WTC11 (cell line): ENCODE measurements at regions not wholly inside any gene's neighbourhood (a gene's known extent, or its start where the extent isn't known, plus 50 kb on each side); places are given as distances from the start of the nearest gene placed in this dataset.

Experiments
- ATAC-seq: fragments of 200-7000 bp; cut with Tn5 transposase; 2 replicates; pipeline ENCODE4 v1.10.0; 2021; ENCODE audit warnings: mild to moderate bottlenecking, moderate library complexity
- CTCF ChIA-PET: fragments of 300-600 bp; sonication (Branson Sonifier 250); formaldehyde crosslinking; loops from one replicate; lab custom pipeline; 2021; ENCODE audit warnings: antibody characterized with exemption; lab: Charles Lee
- POLR2A ChIA-PET: fragments of 350-600 bp; sonication (Branson Sonifier 250); formaldehyde crosslinking; loops from one replicate; lab custom pipeline; 2021; ENCODE audit warnings: antibody characterized with exemption; lab: Charles Lee
- DNase-seq: peaks from one replicate; pipeline ENCODE4 v3.0.0; 2021; ENCODE audit warnings: low spot score
- H3K27ac Mint-ChIP-seq: 2 replicates; pipeline ENCODE4 v1.8.0; 2021; ENCODE audit warnings: mixed read lengths
- H3K27me3 Mint-ChIP-seq: 2 replicates; pipeline ENCODE4 v1.8.0; 2021; ENCODE audit warnings: low read depth, mild to moderate bottlenecking, moderate library complexity, mixed read lengths
- H3K36me3 Mint-ChIP-seq: 2 replicates; pipeline ENCODE4 v1.8.0; 2021; ENCODE audit warnings: mixed read lengths
- H3K4me1 Mint-ChIP-seq: 2 replicates; pipeline ENCODE4 v1.8.0; 2022; ENCODE audit warnings: mixed read lengths
- H3K4me3 Mint-ChIP-seq: 2 replicates; pipeline ENCODE4 v1.8.0; 2021; ENCODE audit warnings: mild to moderate bottlenecking, moderate library complexity, mixed read lengths
- H3K9me3 Mint-ChIP-seq: 2 replicates; pipeline ENCODE4 v1.8.0; 2021; ENCODE audit warnings: mixed read lengths
- ARID4B ChIP-seq: sonication (generic); formaldehyde crosslinking; IDR thresholded peaks from 2 replicates; pipeline ENCODE4 v1.8.0; 2023; ENCODE audit warnings: missing genetic modification reagents, mild to moderate bottlenecking, borderline replicate concordance
- CREM ChIP-seq: sonication (generic); formaldehyde crosslinking; IDR thresholded peaks from 2 replicates; pipeline ENCODE4 v1.8.1; 2022; ENCODE audit warnings: mild to moderate bottlenecking, missing genetic modification reagents, moderate library complexity
- CTCF ChIP-seq: fragments of 200-600 bp; IDR thresholded peaks from 2 replicates; pipeline ENCODE4 v1.8.0; 2022; ENCODE audit warnings: antibody characterized with exemption
- E2F1 ChIP-seq: sonication (generic); formaldehyde crosslinking; IDR thresholded peaks from 2 replicates; pipeline ENCODE4 v1.8.0; 2022; ENCODE audit warnings: mild to moderate bottlenecking, missing genetic modification reagents
- ESRRA ChIP-seq: sonication (generic); formaldehyde crosslinking; IDR thresholded peaks from 2 replicates; pipeline ENCODE4 v1.8.1; 2022; ENCODE audit warnings: mild to moderate bottlenecking, missing genetic modification reagents, borderline replicate concordance
- FOXK1 ChIP-seq: sonication (generic); formaldehyde crosslinking; IDR thresholded peaks from 2 replicates; pipeline ENCODE4 v1.8.0; 2022; ENCODE audit warnings: mild to moderate bottlenecking, moderate library complexity, missing genetic modification reagents
- FOXP1 ChIP-seq: sonication (generic); formaldehyde crosslinking; IDR thresholded peaks from 2 replicates; pipeline ENCODE4 v1.8.0; 2022; ENCODE audit warnings: missing genetic modification reagents, mild to moderate bottlenecking, moderate library complexity, borderline replicate concordance
- GRHL2 ChIP-seq: fragments of 250-450 bp; sonication (Bioruptor Pico); IDR thresholded peaks from 2 replicates; pipeline ENCODE4 v1.8.0; 2022; ENCODE audit warnings: mild to moderate bottlenecking, moderate library complexity; ENCODE audit not compliant: insufficient replicate concordance, severe bottlenecking
- HMGA2 ChIP-seq: fragments of 250-450 bp; sonication (Bioruptor Pico); IDR thresholded peaks from 2 replicates; pipeline ENCODE4 v1.4.0; 2021; ENCODE audit warnings: mild to moderate bottlenecking, moderate library complexity
- JUN ChIP-seq: sonication (generic); formaldehyde crosslinking; IDR thresholded peaks from 2 replicates; pipeline ENCODE4 v1.8.0; 2023; ENCODE audit warnings: mild to moderate bottlenecking, missing genetic modification reagents
- MLX ChIP-seq: sonication (generic); formaldehyde crosslinking; IDR thresholded peaks from 2 replicates; pipeline ENCODE4 v1.8.1; 2023; ENCODE audit warnings: mild to moderate bottlenecking, missing genetic modification reagents, moderate library complexity
- PRRX2 ChIP-seq: fragments of 250-450 bp; sonication (Bioruptor Pico); IDR thresholded peaks from 2 replicates; pipeline ENCODE4 v1.8.0; 2021; ENCODE audit warnings: mild to moderate bottlenecking
- SMAD3 ChIP-seq: sonication (generic); formaldehyde crosslinking; IDR thresholded peaks from 2 replicates; pipeline ENCODE4 v1.8.0; 2022; ENCODE audit warnings: missing genetic modification reagents, mild to moderate bottlenecking, borderline replicate concordance
- SP1 ChIP-seq: sonication (generic); formaldehyde crosslinking; conservative IDR thresholded peaks from 2 replicates; pipeline ENCODE4 v1.8.1; 2022; ENCODE audit warnings: missing genetic modification reagents
- STAT6 ChIP-seq: sonication (generic); formaldehyde crosslinking; conservative IDR thresholded peaks from 2 replicates; pipeline ENCODE4 v1.8.1; 2023; ENCODE audit warnings: mild to moderate bottlenecking, low read depth, missing genetic modification reagents, moderate library complexity
- ZBTB21 ChIP-seq: sonication (generic); formaldehyde crosslinking; IDR thresholded peaks from 2 replicates; pipeline ENCODE4 v1.8.1; 2023; ENCODE audit warnings: mild to moderate bottlenecking, missing genetic modification reagents, borderline replicate concordance
- ZNF121 ChIP-seq: sonication (generic); formaldehyde crosslinking; IDR thresholded peaks from 2 replicates; pipeline ENCODE4 v1.8.0; 2023; ENCODE audit warnings: missing genetic modification reagents
- ZNF281 ChIP-seq: sonication (generic); formaldehyde crosslinking; IDR thresholded peaks from 2 replicates; pipeline ENCODE4 v1.8.0; 2023; ENCODE audit warnings: mild to moderate bottlenecking, missing genetic modification reagents
- ZNF416 ChIP-seq: fragments of 250-450 bp; sonication (Bioruptor Pico); IDR thresholded peaks from 2 replicates; pipeline ENCODE4 v1.9.0; 2021; ENCODE audit warnings: mild to moderate bottlenecking, inconsistent platforms
- ZNF425 ChIP-seq: fragments of 250-450 bp; sonication (Bioruptor Pico); conservative IDR thresholded peaks from 2 replicates; pipeline ENCODE4 v1.9.0; 2021; ENCODE audit warnings: mild to moderate bottlenecking

- no peak for TF ChIP-seq STAT6 (CRISPR knock-in tag)
- TF ChIP-seq HMGA2, result no peak
- no peak for TF ChIP-seq SP1 (CRISPR knock-in tag)
- TF ChIP-seq ESRRA (CRISPR knock-in tag), result no peak
- no peak for TF ChIP-seq CTCF
- no peak for TF ChIP-seq FOXP1 (CRISPR knock-in tag)
- TF ChIP-seq, all 79 proteins: peak for 0
These were observed 75.3 kb upstream of the WDR26 start (continued) for GRCh38 chr1:224509907-224510306.

- no peak overlapping the region for H3K27ac Mint-ChIP-seq
- H3K9me3 Mint-ChIP-seq, result no peaks in the 10 kb centered on the region
- no peak for DNase-seq
- CTCF ChIA-PET, result interaction anchor here (5.7 kb wide), 1 partner anchor 411 kb away, joined by 76 read pairs; no protein-coding TSS in a partner anchor
- no peak overlapping the region for H3K4me3 Mint-ChIP-seq
- H3K4me1 Mint-ChIP-seq, result peaks cover 26% of the 10 kb centered on the region
- POLR2A ChIA-PET, result no interaction called here
- H3K36me3 Mint-ChIP-seq, result no peaks in the 10 kb centered on the region
- no peak for ATAC-seq
- no peaks in the 10 kb centered on the region; the same call in 1 of the 2 replicates for H3K27me3 Mint-ChIP-seq
- no peak for TF ChIP-seq ZNF121 (CRISPR knock-in tag)
- no peak for TF ChIP-seq JUN (CRISPR knock-in tag)
- TF ChIP-seq PRRX2 (CRISPR knock-in tag), result no peak
- no peak for TF ChIP-seq ZBTB21
- TF ChIP-seq ARID4B (CRISPR knock-in tag), result no peak
- no peak for TF ChIP-seq FOXK1
- TF ChIP-seq MLX (CRISPR knock-in tag), result no peak
- TF ChIP-seq ZNF425 (CRISPR knock-in tag), result no peak
- no peak for TF ChIP-seq E2F1 (CRISPR knock-in tag)
- no peak for TF ChIP-seq GRHL2 (CRISPR knock-in tag)
- TF ChIP-seq ZNF281, result no peak
- TF ChIP-seq SMAD3 (CRISPR knock-in tag), result no peak
- no peak for TF ChIP-seq CREM (CRISPR knock-in tag)
- TF ChIP-seq ZNF416 (CRISPR knock-in tag), result no peak
These were observed 76.5 kb upstream of the WDR26 start for GRCh38 chr1:224510880-224511645.
